Neural cell (in vitro differentiated cells): ENCODE measurements at regions not wholly inside any gene's neighbourhood (a gene's known extent, or its start where the extent isn't known, plus 50 kb on each side); places are given as distances from the start of the nearest gene placed in this dataset.

Experiments used
- CTCF ChIP-seq: fragments of 450-650 bp; IDR thresholded peaks from 2 replicates; pipeline ENCODE4 v1.5.1; 2014; ENCODE audit warnings: antibody characterized with exemption, mild to moderate bottlenecking, moderate library complexity; ENCODE audit not compliant: poor library complexity, severe bottlenecking
- EP300 ChIP-seq: fragments of 450-650 bp; conservative IDR thresholded peaks from 2 replicates; pipeline ENCODE4 v1.6.1; 2014; ENCODE audit warnings: antibody characterized with exemption, mild to moderate bottlenecking, moderate library complexity; ENCODE audit not compliant: poor library complexity, severe bottlenecking
- POLR2AphosphoS5 ChIP-seq: IDR thresholded peaks from 2 replicates; pipeline ENCODE4 v1.6.1; 2012
- TF ChIP-seq, protein P1 (sequence below): IDR thresholded peaks from 2 replicates; pipeline ENCODE4 v1.6.1; 2012; ENCODE audit warnings: borderline replicate concordance

GRCh38 chr9:103335461-103335860 is 340.3 kb downstream of the CYLC2 start:
- TF ChIP-seq CTCF, result no peak
- no peak for TF ChIP-seq POLR2AphosphoS5
- TF ChIP-seq EP300, result no peak
- TF ChIP-seq, protein P1, sequence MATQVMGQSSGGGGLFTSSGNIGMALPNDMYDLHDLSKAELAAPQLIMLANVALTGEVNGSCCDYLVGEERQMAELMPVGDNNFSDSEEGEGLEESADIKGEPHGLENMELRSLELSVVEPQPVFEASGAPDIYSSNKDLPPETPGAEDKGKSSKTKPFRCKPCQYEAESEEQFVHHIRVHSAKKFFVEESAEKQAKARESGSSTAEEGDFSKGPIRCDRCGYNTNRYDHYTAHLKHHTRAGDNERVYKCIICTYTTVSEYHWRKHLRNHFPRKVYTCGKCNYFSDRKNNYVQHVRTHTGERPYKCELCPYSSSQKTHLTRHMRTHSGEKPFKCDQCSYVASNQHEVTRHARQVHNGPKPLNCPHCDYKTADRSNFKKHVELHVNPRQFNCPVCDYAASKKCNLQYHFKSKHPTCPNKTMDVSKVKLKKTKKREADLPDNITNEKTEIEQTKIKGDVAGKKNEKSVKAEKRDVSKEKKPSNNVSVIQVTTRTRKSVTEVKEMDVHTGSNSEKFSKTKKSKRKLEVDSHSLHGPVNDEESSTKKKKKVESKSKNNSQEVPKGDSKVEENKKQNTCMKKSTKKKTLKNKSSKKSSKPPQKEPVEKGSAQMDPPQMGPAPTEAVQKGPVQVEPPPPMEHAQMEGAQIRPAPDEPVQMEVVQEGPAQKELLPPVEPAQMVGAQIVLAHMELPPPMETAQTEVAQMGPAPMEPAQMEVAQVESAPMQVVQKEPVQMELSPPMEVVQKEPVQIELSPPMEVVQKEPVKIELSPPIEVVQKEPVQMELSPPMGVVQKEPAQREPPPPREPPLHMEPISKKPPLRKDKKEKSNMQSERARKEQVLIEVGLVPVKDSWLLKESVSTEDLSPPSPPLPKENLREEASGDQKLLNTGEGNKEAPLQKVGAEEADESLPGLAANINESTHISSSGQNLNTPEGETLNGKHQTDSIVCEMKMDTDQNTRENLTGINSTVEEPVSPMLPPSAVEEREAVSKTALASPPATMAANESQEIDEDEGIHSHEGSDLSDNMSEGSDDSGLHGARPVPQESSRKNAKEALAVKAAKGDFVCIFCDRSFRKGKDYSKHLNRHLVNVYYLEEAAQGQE, result no peak
